HG02840 (cell line): ENCODE measurements at regions not wholly inside any gene's neighbourhood (a gene's known extent, or its start where the extent isn't known, plus 50 kb on each side); places are given as distances from the start of the nearest gene placed in this dataset.

Experiments
- ATAC-seq: cut with Tn5 transposase; IDR thresholded peaks from one replicate; pipeline ENCODE4 v1.9.1; 2021; ENCODE audit warnings: mild to moderate bottlenecking, moderate library complexity, moderate number of reproducible peaks; ENCODE audit not compliant: unreplicated experiment, low FRiP score

DNA sequence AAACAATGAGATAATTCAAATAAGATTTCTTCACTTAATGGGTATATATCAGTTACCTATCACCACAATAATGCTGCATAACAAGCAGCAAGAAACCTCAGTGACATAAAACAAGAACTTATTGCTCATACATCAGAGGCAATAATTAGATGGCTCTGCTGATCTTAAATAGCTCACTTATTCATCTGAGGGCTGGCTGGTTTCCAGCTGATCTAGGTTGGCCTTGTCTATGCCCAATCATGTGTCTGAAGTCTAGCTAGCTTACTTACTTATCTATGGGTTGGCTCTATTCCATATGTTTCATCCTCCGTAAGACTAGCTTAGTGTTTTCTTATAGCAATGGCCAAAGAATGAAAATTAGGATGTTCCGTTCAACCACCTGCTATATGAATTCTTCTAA is 109.4 kb upstream of the AGTR1 start:
- no peak for ATAC-seq

GRCh38 chr3:148591525-148591924 is 106.2 kb upstream of the AGTR1 start:
- no peak for ATAC-seq

DNA sequence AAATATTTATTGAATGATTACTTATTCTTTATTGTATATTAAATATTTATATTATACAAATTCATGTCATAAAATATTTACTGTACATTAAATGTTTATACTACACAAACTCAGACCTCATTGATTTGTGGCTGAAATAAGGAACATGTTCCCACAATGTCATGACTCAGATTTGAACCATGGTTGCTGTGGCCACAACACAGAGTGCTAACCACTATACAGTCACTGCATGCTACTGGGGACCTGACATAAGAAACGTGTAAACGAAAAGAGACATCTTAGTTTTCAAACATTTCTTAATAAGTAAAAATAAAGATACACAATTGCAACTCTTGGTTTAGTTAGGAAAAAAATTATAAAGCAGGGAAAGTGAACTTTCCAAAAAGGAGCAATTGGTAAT is 99.1 kb upstream of the AGTR1 start:
- ATAC-seq: no peak

GRCh38 chr3:148599481-148599880 is 98.2 kb upstream of the AGTR1 start:
- no peak for ATAC-seq

- ATAC-seq: no peak
Observed at GRCh38 chr3:148600440-148600839, 97.3 kb upstream of the AGTR1 start.

GRCh38 chr3:148600902-148601765 is 96.6 kb upstream of the AGTR1 start:
- ATAC-seq: no peak

DNA sequence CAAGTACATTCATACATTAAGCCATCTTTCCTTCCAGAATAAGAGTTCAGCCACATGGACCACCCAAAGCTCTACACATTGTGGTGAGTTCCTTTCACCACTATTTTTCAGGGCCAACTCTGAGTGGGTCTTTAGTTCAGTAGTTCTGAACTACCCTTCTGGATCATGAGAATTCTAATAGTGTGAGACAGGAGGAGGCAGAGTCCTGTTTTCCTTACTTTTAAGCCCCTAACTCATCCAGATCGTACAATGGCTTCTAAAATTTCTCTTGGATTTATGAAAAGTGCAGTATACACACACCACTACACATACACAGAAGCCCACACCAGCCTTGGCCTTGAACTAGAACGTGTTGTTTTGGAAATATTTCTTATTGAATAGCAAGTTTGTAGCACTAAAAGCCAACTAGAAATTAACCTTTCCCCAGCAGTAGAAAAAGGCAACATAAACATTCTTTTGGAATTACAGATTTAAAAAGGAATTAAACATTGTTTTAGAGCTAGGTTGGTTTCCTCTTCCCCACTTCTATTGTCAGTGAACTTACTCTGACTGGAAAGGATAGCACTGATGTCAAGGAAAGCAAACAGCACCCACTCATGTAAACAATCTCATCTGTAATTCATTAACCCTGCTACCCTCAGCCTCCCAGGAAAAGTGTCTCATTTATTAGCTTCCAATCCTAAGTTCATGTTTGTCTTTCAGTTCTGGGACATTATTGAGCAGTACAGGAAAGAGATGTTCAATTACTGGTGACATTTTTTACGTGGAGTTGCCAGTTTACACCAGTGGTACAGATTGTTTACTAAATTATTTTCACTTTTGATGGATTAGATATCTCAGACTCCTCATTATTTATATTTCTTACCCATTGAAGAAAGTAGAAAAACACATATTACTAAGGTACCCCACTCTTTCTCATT is 95.7 kb upstream of the AGTR1 start:
- ATAC-seq: no peak

DNA sequence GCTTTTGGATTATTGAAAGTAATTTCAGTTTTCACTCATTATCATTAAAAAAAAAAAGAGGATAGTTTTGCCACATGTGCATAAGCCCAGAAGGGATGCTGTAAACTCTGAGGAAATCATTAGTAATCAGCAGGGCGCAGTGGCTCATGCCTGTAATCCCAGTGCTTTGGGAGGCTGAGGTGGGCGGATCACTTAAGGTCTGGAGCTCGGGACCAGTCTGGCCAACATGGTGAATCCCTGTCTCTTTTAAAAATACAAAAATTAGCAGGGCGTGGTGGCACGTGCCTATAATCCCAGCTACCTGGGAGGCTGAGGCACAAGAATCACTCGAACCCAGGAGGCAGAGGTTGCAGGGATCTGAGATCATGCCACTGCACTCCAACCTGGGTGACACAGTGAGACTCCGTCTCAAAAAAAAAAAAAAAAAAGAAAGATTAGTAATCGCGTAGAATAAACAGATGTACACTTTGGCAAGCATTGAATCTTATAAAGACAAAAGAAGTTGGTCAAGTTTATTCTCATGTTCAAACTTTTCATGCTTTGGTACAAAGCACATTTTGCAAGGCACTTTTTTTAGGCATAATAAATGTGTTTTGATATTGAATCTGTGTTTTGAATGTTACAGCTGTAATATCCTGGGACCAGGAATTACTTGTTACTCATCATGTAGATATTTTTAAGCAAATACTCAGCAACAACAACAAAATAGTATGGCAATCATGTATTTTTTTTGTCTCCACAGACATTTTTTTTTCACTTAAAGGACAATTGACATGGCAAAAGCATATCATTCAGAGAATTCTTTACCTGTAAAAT is 93.2 kb upstream of the AGTR1 start:
- no peak for ATAC-seq

- ATAC-seq: no peak
Observed at GRCh38 chr3:148605521-148605920, 92.2 kb upstream of the AGTR1 start.

DNA sequence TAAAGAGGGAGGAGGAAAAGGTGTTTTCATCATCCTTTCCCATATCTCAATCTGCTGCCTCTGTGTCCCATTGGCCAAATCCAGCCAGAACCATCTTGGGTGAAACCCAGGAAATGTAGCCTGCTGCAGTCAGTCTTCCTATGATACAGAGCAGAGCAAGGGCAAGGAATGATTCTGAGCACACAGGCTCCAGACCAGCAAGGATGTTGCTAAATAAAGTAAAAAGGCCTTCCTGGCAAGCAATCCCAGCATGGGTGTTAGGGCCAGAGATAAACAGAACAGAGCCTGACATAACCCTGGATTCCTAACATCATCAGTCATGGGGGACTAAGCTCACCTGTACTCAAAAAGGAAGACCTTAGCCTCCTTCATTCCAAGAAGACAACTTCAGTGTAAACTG is 90.7 kb upstream of the AGTR1 start:
- no peak for ATAC-seq

DNA sequence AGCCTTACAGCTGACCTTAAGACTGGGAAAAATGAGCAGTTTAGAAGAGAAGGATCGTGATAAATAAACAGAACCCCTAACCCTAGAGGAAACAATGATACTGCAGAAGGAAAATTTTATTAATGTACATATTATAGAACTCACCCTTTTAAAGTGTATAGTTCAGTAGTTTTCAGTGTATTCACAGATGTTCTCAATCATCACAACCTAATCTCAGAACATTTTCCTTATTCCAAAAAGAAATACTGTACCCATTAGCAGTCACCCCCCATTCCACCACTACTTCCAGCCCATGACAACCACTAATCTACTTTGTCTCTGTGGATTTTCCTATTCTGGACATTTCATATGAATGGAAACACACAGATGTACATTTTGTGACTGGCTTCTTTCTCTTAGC is 90.2 kb upstream of the AGTR1 start:
- no peak for ATAC-seq

GRCh38 chr3:148612278-148612677 is 85.4 kb upstream of the AGTR1 start:
- ATAC-seq: no peak

GRCh38 chr3:148615382-148615781 is 82.3 kb upstream of the AGTR1 start:
- no peak for ATAC-seq

DNA sequence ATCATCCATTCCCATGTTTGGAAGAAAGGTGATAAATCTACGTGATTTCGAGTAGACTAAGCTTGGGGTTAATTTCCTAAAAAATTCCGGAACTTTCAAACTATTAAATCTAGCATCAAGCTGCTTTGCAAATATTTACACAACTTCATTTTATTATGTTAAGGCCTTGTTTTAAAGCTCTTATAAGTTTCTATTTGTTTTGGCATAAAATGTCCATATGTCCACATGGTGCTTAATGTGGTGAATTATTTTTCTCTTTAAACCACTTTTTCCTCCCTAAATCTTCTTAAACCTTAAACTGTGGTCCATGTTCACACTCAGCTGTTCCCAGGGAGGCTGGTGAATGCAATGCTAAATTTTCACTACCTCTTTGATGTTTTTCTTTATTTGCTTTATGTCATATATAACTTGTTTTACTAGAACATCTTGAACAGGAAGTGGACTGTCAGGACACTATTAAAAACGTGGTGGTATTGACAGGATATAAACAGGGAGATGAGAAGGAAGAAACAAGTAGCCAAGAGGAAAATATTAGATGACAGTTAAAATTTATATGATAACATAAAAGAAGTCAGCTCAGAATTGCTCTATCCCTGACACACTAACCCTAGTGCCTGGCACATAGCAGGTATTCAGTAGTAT is 72.5 kb upstream of the AGTR1 start:
- no peak for ATAC-seq

DNA sequence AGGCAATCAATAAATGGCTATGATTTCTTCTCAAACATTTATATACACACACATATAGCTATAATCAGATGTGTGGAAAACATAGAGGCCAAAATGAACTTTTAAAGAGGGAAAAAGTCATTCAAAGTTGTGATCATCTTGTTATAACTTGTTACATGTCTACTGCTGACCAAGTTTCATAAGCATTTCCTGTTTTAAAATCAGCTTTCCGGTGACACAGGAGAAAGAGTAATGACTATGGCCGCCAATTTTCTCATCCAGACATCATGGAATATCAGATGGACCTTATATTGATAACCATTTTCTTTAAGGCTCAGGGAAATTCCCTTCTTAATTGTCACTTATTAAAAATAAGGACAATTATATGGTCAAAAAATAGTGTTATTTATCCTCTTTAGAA is 71.7 kb upstream of the AGTR1 start:
- ATAC-seq: no peak

DNA sequence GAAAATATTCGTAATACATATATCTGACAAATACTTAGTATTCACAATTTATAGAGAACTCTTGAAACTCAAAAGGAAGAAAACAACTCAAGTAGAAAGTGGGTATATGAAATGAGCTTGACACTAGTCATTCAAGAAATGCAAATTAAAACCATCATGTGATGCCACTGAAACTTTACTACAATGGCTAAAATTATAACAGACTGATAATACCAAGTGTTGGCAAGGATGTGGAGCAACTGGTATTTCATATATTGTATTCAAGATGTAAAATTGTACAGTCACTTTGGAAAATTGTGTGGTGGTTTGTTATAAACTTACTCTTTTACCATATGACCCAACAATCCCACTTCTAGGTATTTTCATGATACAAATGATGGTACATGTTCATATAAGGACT is 68.7 kb upstream of the AGTR1 start:
- no peak for ATAC-seq

GRCh38 chr3:148631124-148631903 is 66.4 kb upstream of the AGTR1 start:
- no peak for ATAC-seq

- no peak for ATAC-seq
Observed at GRCh38 chr3:148641722-148642121, 56.0 kb upstream of the AGTR1 start.

GRCh38 chr3:148642214-148642613 is 55.5 kb upstream of the AGTR1 start:
- ATAC-seq: no peak
